ENCODE measurements at regions not wholly inside any gene's neighbourhood (a gene's known extent, or its start where the extent isn't known, plus 50 kb on each side); places are given as distances from the start of the nearest gene placed in this dataset.

GRCh38 chr5:105934171-105934570 is 1736.6 kb downstream of the EFNA5 start (continued):
- TF ChIP-seq REST (IDR thresholded peaks at IDR 0.05; ENCODE audit: low read depth, low read length) (no peak), ZBTB33 (IDR thresholded peaks at IDR 0.05; ENCODE audit: borderline replicate concordance, low read depth) (no peak), POLR2AphosphoS5 (IDR thresholded peaks at IDR 0.05; ENCODE audit: low read depth, low read length) (no peak), FOSL2 (IDR thresholded peaks at IDR 0.05; ENCODE audit: borderline replicate concordance, low read depth) (no peak), TAF1 (IDR thresholded peaks at IDR 0.05; ENCODE audit: borderline replicate concordance, low read depth, low read length) (no peak)

GRCh38 chr5:105931881-105932421 is 1738.8 kb downstream of the EFNA5 start:
- peak overlapping the region; percentile 73; the same call in 1 of the 2 replicates for H2AFZ ChIP-seq (ENCODE audit: low read depth)
- no peaks in the 10 kb centered on the region for H3K36me3 ChIP-seq (replicated peaks in 1 of 2; ENCODE audit: control insufficient read depth in 1 of 2, insufficient read depth in 2 of 2, low read length in 1 of 2)
- peak overlapping the region; percentile 55 to 66; a peak in 3 of 4 replicates for H3K27ac ChIP-seq (ENCODE audit: low read depth in 2 of 2, low read length in 1 of 2)
- WGBS (ENCODE audit: low lambda C conversion rate): 31% methylated on average over 2 of the region's 2 CpGs
- H3K4me3 ChIP-seq (ENCODE audit: low read depth in 2 of 2, low read length in 1 of 2): no peak overlapping the region
- no peaks in the 10 kb centered on the region for H4K20me1 ChIP-seq (ENCODE audit: insufficient read depth)
- H3K4me1 ChIP-seq (ENCODE audit: control insufficient read depth in 1 of 2, insufficient read depth in 2 of 2, low read depth in 1 of 2, low read length in 1 of 2): peaks cover 0 to 8% of the 10 kb centered on the region in 2 experiments; a peak in 2 of 4 replicates
- H3K79me2 ChIP-seq (ENCODE audit: insufficient read depth): no peaks in the 10 kb centered on the region
- CTCF ChIA-PET: no interaction called here
- no peaks in the 10 kb centered on the region for H3K9me2 ChIP-seq
- DNase-seq: no peak
- no peaks in the 10 kb centered on the region for H3K27me3 ChIP-seq (ENCODE audit: insufficient read depth)
- no peaks in the 10 kb centered on the region for H3K9me3 ChIP-seq
- no peak overlapping the region for H3K9ac ChIP-seq
- H3K4me2 ChIP-seq: no peak overlapping the region; the same call in 1 of the 2 replicates
- peaks cover 14% of the 10 kb centered on the region for H3F3A ChIP-seq (replicated peaks; ENCODE audit: insufficient read depth)
- POLR2A ChIA-PET: no interaction called here
- TF ChIP-seq NFIC (IDR thresholded peaks at IDR 0.05; ENCODE audit: borderline replicate concordance) (peak; percentile 26; the same call in 1 of the 2 replicates), IRF3 (IDR thresholded peaks at IDR 0.05; ENCODE audit: low read depth, low read length) (no peak), GATA2 (CRISPR knock-in tag; IDR thresholded peaks at IDR 0.05) (no peak), CHD2 (IDR thresholded peaks at IDR 0.05; ENCODE audit: low read length, partially characterized antibody) (no peak), REST (IDR thresholded peaks at IDR 0.05; ENCODE audit: low read depth, low read length) (no peak), TCF12 (IDR thresholded peaks at IDR 0.05) (peak; percentile 61), MEF2A (IDR thresholded peaks at IDR 0.05; ENCODE audit: borderline replicate concordance, low read depth) (no peak), RXRA (IDR thresholded peaks at IDR 0.05; ENCODE audit: borderline replicate concordance, low read depth) (no peak), SMC3 (IDR thresholded peaks at IDR 0.05; ENCODE audit: low read depth, low read length) (no peak), PBX3 (IDR thresholded peaks at IDR 0.05) (peak; percentile 76), SIN3A (IDR thresholded peaks at IDR 0.05; ENCODE audit: borderline replicate concordance, low read depth, low read length) (no peak), EP300 (IDR thresholded peaks at IDR 0.05; ENCODE audit: borderline replicate concordance in 1 of 2, low read depth in 1 of 2, low read length in 1 of 2) (peak in 1 of 2 experiments; percentile 36; a peak in 1 of 4 replicates), TAF1 (IDR thresholded peaks at IDR 0.05; ENCODE audit: borderline replicate concordance, low read depth, low read length) (no peak), USF2 (IDR thresholded peaks at IDR 0.05; ENCODE audit: borderline replicate concordance, low read depth, low read length) (no peak)
